GM03348 (cell line): ENCODE measurements at regions not wholly inside any gene's neighbourhood (a gene's known extent, or its start where the extent isn't known, plus 50 kb on each side); places are given as distances from the start of the nearest gene placed in this dataset.

Experiments
- DNase-seq: peaks from one replicate; pipeline ENCODE4 v3.0.0; 2012; ENCODE audit warnings: low spot score

DNA sequence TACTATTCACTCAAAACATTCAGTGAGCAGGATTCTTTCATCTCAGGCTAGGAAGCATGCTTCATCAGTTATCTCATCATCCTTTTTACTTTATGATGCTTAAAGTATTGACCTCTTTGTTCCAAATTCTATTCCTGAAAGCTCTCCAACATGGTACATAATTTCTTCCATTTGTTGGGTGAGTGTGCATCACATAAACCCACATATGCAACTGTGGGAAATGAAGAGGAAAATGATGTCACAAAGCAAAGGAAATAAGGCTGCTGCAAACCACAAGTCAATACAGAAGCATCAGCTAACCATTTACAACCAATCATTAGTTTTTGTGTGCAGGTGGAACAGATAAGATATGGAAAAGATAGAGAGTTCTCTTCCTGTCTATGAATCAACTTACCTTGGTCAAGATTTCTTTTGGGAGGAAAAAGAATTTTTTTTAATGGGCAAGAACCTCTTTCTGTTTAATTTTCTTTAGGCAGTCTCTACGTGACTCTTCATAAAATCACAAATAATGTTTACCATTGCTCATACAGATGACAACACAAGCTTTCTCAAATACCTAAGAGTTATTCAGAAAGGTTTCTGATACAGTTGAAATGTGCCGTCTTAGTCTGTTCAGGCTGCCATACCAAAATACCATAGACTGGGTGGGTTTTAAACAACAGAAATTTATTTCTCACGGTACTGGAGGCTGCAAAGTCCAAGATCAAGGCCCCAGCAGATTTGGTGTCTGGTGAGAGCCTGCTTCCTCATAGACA, 259.9 kb downstream of the ADGRG6 start:
- no peak for DNase-seq

DNA sequence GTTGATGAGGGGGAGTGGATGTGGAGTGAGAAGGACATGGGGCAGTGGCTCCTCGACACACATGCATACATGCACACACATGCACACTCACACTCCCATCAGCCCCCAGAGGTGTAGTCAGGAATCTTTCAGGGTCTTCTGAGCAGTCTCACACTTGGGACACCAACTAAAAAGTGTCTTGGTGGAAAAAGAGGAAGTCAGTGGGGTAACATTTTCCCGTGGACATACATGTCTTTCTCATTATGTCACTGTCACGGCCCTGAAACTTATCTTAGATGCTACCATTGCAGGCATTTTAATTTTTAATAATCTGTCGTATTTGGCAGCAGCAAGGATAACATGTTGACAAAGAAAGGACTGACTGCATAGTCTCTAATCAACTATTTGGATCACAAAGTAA, 261.1 kb downstream of the ADGRG6 start:
- DNase-seq = no peak

GRCh38 chr6:142566628-142567396, 265.0 kb downstream of the ADGRG6 start:
- peak; percentile 74 for DNase-seq

DNA sequence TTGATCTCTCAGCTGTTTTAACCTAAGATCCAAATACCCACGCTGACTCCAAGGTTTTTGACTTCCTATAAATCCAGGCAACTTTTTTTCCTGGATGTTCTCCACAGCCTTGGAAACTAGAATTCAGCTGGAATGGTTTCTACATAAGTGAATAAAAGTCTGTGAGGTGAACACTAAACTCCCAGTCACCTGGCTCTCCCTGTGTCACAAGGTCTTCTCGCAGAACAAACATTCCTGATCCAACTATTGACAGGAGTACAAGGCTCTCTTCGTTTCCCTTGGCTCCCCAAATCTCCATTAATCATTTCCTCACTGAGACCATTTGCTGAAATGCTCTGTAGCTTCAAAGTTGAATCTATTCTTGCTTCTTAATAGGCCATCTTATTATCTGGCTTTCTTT, 265.7 kb downstream of the ADGRG6 start:
- no peak for DNase-seq

DNA sequence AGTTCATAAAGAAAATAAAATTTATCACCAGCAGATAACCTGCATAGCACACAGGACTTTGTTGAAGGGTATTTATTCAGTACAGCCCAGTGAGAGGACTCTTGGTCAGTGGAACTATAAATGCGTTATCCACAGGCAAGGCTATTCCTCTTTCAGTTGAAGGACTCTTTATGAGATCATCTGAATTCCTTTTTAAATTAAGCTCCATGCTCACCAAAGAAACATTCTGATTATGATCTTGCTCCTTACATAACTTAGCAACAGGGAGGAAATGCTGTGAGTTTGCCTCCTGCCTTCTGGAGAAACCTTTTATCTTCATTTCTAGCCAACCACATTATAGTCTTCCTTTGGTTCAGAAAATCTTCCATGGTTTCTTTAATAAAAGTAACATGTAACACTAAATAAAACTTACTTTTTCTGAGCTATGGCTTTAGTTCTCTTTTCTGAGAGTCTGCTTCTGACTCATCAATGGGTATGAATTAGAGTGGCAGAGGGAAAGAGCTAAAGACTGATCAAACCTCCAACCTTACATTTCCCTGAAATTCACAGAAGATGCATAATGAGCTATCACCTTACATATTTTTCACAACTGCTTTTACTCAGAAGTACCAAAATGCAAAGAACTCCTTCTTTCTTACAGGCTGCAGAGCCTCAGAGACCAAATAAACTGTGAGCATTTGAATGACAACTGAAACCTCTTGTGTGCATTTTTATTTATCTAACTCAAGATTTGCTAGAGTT, 267.2 kb downstream of the ADGRG6 start:
- peak; percentile 64 for DNase-seq

- DNase-seq = peak; percentile 7
Observed at GRCh38 chr6:142569676-142570075, 267.9 kb downstream of the ADGRG6 start.

DNA sequence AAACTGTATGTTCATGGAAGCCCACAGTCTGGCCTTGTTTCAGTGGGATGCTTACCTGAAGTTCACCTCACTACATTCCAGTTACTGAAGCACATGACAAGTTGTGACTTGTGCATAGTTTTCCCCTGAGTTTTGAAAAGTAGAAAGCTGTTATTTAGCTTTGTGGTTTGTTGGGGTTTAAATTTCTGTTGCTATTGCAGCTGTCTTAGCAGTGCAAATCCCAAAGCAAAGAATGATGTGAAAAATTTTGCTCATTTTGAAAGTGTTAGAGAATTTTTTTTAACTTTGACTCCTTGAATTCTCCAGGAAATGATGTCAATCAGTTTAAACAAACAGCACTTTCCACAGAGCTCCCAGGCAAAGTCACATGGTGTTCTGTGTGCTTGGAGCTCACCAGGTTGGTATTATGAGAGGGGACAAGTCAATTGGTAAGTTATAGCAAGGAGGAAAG, 268.4 kb downstream of the ADGRG6 start:
- DNase-seq = peak; percentile 24

GRCh38 chr6:142592876-142593275, 291.1 kb downstream of the ADGRG6 start:
- no peak for DNase-seq

DNA sequence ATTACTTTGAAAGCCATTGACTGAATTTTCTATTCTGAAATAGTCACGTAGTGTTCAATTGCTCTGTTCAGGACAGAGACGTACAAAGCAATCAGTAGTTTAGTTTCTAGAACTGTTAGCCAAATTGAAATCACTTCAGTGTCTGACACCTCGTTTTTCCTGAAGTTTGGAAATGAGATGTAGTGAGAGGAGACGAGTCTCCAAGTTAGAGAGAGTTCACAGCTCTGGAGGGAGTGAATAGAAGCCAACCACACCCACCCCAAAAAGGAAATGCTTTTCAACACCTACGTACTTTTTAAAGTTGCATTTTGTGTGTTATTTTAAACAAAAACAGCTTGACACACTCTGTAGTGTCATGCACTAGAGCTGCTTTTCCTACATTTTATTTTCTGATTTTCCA, 296.0 kb downstream of the ADGRG6 start:
- DNase-seq = peak; percentile 14

DNA sequence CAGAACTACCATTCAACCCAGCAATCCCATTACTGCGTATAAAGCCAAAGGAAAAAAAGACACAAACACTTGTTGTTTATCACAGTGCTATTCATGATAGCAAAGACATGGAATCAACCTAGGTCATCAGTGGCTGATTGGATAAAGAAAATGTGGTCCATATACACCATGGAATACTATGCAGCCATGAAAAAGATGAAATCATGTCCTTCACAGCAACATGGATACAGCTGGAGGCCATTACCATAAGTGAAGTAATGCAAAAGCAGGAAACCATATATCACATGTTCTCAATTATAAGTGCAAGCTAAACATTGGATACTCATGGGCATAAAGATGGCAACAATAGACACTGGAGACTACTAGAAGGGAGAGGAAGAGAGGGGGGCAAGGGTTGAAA, 299.6 kb downstream of the ADGRG6 start:
- no peak for DNase-seq

DNA sequence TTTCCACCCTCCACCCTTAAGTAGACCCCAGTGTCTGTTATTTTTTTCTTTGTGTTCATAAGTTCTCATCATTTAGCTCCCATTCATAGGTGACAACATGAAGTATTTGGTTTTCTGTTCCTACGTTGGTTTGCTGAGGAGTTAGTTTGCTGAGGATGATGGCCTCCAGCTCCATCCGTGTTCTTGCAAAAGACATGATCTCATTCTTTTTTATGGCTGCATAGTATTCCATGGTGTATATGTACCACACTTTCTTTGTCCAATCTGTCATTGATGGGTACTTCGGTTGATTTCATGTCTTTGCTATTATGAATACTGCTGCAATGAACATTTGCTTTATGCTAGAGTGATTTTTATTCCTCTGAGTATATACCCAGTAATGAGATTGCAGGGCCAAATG, 301.2 kb downstream of the ADGRG6 start:
- no peak for DNase-seq

DNA sequence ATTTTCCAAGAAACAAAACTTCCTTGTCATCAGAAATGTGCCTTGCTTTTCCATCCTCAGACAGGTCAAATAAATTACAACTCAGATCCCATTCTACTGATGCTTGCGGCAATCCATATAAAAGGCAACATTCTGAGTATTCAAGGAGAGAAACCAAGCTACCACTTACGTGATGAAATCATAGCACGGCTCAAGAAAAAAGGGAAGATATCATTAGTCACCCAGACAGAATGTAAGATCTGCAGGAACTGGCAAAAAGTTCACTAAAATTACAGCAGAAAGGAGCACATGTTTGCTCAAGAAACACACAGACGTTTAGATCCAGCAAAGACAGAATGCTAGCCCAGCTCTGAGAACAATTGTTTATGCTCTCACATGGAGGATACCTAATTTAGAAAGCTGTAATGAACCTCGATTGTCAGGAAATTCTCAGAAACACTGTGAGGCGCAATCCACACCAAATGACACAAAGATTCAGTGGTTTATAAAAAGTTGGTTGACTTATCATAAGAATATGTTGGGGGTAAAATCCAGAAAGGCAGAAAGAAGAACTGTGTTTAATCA, 304.2 kb downstream of the ADGRG6 start:
- DNase-seq = peak; percentile 33

DNA sequence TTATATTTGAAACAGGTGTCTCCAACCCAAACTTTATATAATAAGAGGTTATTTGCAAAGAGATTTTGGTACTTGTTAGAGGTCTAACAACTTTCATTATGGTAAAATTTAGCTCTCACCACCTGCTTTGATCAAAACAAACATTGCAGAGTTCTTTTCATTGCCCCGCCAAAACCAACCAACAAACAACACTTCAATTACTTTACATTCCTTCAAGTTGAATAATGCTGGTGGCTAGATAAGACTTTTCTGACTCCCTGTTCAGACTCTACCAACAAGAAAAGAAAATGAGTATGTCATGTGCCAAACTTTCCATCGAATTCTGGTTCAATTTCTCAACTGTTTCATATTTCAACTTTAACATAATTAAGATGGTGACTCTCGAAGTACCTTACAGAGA, 311.1 kb downstream of the ADGRG6 start:
- DNase-seq = no peak

DNA sequence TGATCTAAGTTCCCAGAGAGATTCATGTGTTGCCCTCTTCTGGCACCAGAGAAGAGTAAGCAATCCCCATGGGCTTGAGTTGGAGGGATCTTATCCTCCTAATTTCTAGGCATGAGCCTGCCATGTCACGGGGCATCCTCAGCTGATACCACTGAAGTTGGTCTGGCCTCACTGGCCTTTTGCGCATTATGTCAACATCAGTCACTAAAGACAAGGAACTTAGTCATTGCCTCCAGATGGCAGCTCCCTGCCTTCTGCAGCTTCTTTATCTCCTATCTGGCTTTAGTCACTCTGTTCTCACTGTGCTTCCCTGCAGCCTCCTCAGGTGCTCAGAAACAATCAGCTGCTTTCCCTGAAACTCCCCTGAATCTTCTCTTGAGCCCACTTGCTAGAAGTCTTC, 312.2 kb downstream of the ADGRG6 start:
- no peak for DNase-seq

- no peak for DNase-seq
Observed at GRCh38 chr6:142617158-142617557, 315.4 kb downstream of the ADGRG6 start.

GRCh38 chr6:142621822-142622221, 320.0 kb downstream of the ADGRG6 start:
- no peak for DNase-seq

DNA sequence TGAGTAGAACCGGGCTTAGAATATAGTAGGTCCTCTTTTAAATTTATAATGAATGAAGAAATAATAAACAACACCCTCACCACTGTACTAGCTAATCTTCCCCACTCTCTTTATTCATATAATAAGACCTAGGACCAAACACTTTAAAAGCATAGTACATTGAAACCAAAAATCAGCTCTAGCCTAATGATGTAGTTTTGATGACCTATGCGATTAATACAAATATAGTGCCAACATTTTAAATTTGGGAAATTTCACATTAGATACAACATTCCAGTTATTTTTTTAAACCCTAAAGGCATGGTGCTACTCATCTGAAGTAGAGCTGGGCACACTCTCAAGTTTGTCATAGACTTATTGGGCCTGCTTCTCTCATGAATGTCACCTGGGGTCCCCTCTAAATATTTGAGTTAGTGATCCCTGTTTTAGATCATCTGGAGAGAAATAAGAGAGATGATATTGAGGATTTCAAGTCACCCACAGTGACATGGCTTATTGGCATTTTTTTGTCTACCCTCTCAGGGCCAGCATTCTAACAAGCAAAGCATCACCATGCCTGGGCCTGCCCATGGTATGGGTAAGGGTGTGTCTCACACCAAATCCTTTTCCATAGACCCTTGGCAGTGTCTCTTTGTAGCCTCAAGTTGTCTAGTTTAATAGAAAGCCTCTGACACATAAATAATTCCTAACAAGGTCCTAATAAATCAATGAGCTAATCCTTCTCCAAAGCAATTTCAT, 319.8 kb downstream of the HIVEP2 start:
- DNase-seq = no peak

DNA sequence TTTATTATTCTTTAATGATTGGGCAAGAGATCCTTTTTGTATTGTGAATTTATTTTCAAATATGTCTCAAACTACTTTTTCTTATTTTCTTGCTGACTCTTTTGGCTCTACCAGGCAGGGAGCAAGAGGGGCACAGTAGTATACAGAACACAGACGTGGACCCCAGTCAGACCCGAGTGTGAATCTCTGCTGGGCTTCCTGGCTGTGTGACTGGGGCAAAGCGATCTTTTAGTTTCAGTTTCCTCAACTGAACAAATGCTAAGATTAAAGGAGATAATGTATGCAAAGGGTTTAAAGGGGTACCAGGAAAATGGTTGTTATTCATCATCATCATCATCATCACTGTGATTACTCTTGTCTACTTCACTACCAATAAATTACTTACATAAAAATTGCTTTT, 317.5 kb downstream of the HIVEP2 start:
- no peak for DNase-seq

GRCh38 chr6:142631517-142632385, 313.2 kb downstream of the HIVEP2 start:
- DNase-seq = no peak

DNA sequence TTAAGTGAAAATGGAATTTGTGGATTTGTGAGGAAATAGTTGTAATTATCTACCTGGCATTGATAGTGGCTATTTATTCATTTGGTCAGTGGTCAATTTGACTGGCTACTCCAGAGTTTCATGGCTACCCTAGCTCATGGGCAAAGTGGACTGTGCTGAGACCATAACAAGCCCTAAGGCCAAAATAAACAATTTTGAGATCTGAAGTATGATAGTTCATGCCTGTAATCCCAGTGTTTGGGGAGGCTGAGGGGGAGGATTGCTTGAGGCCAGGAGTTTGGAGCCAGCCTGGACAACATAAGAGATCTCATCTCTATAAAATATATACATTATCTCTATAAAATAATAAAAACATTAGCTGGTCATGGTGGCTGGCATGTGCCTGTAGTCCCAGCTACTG, 311.7 kb downstream of the HIVEP2 start:
- DNase-seq = no peak

GRCh38 chr6:142635130-142635529, 309.8 kb downstream of the HIVEP2 start:
- no peak for DNase-seq
